NCI-H510A (cell line): ENCODE measurements at regions not wholly inside any gene's neighbourhood (a gene's known extent, or its start where the extent isn't known, plus 50 kb on each side); places are given as distances from the start of the nearest gene placed in this dataset.

ENCODE experiments used
- DNase-seq: peaks from one replicate; lab custom pipeline; 2025; lab: John Stamatoyannopoulos, UW

DNA sequence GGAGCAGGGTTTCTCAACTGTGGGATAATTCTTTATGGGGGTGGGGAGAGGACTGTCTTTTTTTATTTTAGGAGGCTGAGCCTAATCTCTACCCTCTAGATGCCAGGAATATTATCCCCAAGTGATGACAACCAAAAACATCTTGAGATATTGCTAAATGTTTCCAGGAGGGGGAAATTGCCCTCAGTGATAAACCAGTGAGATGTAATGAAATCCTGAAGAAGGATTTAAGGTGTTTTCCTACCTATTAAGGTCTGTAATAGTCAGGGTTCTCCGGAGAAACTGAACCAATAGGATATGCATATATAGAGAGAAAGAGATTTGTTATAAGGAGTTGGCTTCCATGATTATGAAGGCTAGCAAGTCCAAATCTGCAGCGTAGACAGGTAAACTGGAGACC lies 208.3 kb upstream of the MIR17HG start:
- no peak for DNase-seq

DNA sequence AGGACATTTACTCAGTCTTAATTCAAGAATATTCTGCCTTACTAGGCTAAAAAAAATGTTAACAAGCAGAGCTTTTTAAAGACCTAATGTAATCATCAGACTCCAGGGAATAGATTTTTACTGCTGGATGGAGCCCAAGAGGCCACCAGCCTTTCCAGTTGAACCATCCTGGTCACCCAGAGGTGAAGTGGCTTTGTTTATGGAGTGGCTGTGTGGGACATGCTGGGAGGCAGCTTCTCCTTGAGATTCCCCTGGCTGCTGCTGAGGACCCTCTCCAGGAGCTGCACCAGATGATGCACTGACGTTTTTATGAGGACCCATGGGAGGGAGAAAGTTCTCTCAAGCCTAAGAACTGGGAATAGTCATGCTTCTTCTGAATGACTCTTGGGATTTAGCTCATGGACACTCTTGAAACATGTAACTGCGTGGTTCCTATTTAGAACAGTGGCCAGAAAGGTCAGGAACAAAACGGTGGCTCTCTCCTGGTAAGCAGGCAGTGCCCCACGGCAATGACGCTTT lies 205.9 kb upstream of the MIR17HG start:
- no peak for DNase-seq

DNA sequence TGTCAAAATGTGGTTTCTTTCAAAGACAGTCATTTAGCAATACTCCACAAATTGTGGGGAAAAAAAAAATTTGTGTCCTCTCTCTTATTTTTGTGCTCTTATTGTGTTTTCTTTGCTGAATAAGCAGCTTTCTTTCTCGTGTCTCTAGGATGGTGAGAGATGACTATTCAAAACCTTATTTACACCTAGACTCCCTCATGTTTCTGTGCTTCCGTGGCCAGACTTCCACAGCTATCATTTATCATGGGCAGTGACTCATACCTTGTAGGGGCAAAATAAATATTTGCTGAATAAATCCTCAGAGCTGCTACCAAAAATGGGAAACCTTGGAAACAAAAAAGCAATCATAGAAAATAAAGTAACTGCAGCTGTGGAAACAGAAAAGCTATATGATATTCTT lies 204.9 kb upstream of the MIR17HG start:
- no peak for DNase-seq

DNA sequence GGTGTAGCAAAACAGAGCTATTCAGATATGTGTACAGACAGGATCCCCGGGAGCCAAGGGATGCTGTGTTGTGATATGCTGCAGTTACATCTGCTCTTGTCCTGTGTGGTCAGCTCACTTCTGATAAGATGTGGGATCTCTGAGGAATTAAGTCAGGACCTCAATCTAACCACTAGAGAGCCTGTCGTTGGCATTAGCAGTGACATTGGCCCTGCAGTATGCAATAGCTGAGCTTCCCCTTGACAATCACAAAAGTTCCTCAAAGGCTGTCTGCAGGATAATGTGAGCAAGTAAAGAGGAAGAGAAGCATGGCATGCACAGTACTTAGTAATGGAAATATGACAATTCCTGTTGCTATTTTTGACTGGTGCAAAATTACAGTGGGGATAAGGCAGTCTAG lies 203.4 kb upstream of the MIR17HG start:
- no peak for DNase-seq

DNA sequence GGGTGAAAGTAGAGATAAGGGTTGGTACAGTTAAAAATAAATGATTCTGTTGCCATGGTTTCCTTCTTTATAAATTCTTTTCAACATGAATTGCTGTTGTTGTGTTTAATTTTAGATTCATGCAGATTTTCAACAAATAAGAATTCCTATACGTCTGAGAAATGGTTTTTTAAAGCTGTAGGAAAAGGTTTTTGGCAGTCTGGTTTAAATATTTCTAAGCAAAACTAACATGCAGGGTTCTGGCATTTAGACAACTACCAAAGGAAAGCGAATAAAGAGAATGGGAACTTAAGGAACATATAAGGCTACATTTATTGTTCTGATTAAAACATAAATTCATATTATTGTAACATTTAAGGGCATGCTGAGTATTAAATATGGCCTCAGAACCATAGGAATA lies 203.0 kb upstream of the MIR17HG start:
- DNase-seq, result no peak

DNA sequence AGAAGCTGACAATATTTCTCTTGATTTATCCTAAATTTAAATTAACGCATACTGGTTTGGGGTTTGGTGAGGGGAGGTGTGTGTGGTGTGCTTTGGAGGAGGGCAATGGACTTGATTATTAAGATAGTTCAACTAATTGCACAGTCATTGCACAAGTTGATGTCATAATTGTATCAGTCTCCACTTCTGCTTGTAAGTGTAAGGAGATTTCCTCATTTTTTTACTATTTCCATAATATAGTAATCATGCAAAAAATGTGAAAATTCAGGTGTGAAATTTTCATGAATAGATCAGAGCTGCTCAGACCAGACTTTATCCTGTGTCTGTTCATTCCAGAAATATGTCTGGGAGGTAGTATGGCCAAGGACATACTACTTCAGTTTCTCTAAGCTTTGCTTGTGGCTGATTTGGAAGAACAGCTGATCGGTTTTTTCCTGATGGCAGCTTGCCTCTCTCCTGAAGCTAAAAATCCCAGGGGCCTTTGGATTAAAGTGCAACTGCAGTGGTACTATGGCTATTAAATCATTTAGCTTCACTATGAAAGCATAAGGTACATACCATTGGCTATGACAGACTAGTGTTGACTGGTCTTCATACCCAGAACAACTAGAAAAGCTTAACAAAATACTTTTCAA lies 201.8 kb upstream of the MIR17HG start:
- no peak for DNase-seq

DNA sequence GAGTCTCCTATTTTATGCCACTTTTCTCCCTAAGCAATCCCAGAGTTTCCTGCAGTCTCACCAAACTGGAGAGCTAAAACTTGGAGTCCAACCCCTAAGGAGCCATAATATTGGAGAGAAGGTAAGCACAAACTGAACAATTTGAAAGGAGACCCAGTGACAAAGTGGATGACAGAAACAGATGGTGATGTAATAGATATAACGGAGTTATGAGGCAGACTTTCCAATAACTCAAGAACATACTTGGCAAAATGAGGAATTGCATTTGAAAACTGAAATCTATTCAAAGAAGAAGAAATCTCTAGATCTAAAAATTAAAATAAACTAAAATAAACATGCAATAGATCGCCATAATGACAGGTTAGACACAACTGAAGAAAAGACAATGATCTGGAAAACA lies 200.9 kb upstream of the MIR17HG start:
- DNase-seq, result no peak

DNA sequence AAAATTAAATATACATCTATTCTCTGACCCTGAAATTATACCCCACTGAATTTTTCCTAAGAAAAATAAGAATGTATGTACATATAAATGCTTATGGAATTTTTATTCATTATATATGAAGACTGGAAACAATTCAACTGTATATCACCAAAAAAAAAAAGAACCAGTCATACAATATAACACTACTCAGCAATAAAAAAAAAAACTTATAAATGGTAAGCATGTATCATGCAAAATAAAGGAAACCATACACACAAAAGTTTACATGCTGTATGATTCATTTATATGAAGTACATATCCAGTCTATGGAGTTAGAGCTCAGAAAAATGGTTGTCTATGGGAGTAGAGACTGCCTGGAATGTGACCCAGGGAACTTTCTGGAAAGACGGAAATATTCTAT lies 199.4 kb upstream of the MIR17HG start:
- no peak for DNase-seq

DNA sequence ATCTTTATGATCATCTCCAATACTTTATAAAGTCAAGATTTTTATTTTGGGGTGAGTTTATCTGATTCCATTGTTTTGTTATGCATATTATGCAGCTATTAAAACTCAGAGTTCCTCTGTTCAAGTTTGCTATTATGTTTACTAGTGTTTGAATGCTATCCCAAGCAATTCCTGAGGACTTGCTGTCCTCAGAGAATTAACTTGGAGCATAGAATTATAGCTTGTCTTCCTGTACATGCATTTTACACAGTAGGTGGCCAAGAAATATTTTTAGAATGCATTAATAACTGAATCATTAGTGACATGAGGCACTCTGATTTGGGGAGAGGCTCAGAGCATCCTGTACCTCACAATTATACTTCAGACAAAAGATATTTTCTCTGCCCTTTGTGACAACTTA lies 195.6 kb upstream of the MIR17HG start:
- no peak for DNase-seq

DNA sequence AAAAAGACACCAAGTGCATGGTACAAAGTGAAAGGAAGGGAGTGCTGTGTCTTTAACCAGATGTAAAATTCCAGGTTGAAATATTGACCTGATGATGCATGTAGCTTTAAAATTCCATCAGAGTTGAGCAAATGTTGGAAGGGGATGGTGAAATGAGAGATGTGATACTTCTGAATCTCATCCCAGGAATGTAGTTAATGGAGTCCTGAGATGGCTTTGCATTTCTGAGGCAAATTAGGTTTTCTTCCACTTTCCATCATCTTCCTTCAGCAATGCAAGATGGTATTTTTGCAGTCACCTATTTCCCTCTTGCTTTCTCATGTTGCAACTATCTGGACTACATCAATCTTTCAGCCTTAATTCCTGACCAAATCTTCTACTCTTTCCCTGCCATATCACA lies 194.1 kb upstream of the MIR17HG start:
- DNase-seq, result no peak

DNA sequence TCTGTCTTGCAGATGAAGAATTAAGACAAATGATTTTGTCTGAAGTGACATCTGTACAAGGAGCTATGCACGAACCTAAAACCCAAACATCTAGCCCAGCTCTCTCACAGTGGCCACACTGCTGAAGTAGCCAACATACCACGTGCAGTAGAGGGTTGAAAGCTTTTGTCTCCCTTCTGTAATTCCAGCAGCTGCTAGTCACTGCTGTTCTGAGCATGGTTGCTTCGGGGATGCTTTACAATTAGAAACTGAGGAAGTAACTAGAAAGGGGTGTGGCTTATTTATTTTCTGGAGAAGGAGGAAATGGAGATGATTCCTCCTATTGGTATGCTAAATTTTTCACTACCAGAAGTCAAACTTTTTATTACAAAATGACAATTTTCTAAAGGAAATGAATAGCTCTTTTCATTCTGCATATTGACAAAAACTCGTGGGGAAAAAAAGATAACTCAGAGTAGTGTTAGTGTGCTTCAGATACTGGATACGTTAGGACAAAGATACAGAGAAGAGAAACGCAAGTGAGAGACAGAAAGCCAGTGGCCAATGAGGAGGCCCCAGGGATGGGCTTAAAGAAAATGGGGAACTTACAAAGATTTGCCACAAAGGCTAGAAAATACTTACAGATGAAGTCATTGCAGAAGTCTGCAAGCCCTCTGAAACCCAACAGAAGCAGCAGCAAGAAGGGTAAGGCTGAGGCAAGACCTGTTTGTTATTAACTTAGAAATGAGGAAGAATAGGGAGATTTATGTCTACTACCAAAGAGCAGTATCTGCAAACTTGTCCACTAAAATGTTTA lies 192.7 kb upstream of the MIR17HG start:
- no peak for DNase-seq

DNA sequence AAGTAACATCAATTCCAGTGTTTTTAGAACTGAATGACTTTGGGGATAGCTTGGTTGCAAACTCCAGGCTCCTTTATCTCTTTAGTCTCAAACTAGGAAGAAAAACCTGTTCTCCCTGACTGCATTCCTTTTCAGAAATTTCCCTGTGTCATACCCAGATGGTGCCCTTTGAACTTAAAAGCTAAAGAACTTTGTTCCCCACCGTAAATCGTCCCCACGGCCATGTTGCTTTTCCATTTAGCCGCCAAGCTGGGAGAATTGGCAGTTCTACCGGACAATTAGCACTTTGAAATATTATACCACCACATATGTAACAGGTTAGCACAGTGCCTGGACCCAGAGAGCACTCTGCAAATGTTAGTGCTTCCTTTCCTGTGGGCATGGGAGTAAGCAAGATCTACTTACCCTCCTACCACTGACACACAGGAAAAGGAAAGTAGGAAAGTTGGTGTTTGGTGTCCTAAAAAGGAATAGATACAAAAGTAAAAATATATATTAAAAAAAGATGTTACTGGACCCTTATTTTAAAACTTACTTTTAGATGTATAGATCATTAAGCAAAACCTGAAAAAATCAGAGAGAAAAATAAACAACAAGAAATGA lies 191.9 kb upstream of the MIR17HG start:
- no peak for DNase-seq

DNA sequence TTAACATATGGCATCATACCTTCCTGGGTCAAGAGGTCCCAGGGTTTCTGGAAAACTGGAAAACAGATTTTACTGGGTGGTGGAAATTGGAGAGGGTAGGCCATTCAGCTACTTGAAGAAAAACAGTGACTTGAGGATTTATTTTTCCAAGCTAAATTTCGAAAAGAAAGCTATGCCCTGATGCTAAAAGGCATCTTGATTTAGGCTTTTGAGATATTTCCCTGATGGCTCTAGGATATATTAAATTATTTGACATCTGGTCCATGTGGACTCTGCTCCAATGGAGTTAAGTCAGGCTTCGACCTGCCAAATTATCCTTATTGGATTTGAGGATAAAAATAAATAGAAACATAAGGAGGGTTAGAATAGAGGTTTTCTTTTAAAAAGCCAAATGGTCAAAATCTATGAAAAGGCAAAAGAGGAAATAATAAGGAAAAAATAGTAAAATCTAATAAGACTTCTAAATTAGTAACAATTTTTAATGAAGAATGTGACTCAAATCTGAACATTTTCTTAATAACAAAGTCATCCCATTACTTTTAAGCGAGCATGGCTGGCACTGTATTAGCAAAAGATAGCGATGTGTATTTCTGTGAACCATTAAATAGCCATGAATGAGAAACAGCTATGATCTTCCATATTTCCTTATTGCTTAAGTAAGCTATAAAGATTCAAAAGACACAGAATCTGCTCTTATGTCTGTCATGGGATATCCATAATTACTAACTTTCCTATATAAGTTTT lies 190.0 kb upstream of the MIR17HG start:
- DNase-seq, result no peak

DNA sequence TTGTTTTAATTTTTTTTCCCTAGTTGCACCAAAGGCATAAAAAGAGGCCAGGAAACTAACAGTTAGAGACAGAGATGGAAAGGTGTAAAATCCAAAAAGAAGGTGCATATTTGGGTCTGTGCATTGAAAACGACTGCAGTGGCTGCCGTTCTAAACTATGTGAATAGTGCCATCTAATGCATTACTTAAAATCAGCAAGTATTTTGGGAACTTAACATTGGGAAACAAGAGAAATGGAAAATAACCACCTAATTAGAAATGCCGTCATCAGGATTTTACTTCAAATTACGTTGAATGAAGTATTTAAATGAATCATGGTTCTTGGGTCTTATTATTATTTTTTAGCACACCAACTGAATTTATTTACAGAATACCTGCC lies 189.5 kb upstream of the MIR17HG start:
- no peak for DNase-seq

DNA sequence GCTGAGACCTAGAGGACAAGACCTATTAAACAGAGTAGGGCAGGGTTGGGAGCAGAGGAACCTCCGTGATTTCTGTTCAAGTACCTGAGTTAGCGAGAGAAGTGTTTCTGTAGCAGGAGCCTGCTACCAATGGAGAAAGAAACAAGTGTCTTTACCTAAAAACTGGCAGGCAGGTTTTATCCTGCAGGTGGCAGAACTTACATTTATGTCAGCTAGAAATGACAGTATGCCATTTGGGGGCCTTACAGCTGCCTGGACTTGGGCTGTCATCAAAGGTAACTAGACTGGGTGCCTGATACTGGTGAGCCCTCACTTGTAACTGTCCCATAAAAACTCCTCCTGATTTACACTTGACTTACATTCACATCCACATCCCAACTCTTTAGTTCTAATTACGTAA lies 185.3 kb upstream of the MIR17HG start:
- DNase-seq, result no peak

DNA sequence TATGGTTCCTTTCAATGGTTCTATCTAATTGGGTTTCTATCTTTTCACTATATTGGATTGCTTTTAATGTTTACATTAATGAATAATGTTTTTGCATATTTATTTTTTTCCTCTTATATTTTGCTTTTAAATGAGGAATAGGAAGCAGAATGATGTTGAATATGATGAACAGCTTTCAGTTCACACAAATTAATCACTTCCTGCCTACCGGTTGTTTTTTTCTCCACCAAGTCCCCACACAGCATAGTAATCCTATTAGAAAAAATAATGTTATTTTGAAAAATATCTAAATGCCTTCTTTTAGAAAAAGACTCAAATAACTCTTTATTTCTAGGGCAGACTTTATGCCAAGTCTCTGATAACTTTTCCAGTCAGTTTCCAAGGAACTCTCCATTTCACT lies 184.9 kb upstream of the MIR17HG start:
- no peak for DNase-seq

DNA sequence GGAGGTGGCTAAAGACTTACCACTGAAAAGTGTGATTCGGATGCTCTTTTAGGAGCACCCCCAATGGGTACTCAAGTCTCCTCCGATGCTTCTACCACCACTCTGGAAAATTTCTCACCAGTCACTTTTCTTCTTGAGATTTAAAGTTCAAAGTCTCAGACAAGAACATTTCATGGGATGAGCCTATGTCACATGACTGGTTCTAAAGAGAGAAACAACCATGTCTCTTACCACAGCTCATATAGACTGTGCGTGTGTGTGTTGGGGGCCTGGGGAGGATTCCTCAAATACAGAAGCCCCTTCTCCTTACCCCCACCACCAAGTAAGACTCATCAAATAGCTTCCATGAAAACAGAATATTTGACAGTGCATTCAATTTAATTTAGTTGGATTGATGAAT lies 181.7 kb upstream of the MIR17HG start:
- DNase-seq, result no peak

DNA sequence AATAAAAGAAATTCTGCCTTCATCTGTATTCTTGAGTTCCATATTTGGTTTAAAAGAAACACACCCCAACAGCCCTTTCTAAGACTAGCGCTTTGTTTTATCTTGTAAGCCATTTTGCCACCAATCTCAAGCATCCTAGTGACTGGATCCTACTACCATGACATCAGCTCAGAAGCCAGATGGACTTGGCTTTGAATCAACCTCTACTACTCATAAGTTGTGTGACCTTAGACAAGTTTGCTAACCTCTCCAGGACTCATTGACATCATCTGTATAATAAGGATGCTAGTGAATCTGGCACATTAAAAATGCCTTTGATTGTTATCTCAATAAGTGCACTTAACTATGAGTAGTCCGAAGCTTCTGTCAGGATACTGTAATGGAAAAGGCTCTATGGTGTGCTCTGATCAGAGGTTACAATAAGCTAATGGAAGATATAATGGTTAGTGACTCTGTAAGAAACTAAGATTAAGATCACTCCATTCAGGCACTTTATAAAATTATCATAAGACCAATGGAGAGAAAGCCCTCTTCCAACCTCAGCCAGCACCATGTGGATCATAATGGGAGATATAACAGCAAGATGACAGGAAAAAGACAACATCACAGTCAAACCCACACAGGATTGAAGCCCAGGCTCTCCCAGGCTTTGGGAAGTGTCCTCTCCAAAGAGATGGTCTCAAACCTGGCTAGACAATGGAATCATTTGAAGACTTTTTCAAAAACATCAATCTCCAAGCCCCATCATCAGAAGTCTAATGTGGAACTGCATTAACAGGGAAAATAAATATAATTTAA lies 180.6 kb upstream of the MIR17HG start:
- no peak for DNase-seq

DNA sequence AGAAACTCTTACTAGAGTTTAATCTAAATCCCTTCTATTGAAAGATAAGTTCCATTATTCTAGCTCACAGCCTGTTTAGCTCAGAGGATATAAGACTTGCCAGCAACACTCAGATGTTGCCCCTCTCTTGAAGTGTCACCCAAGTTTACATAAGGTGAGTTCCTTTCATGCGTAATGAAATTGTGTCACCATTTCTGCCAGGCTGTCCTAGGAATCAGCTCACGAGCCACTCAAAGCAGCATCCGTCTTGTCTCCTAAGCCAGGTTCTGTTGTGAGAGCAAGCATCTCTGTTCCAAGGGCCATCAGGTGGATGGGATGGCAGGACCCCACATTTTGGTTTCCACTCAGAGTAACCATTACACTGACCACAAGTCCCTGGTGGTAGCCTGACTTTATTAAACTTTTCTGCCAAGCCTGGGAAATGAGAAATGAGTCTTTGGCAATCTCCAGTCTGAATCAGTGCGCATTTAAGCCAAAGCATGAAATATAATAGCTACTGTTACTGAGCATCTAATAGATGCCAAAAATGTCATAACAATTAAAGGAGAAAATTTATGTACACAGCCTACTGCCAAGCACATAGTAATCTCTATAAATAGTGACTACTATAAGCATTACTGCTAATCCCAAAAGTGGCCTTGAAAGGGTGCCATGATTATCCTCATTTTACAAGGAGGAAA lies 179.6 kb upstream of the MIR17HG start:
- DNase-seq, result no peak

DNA sequence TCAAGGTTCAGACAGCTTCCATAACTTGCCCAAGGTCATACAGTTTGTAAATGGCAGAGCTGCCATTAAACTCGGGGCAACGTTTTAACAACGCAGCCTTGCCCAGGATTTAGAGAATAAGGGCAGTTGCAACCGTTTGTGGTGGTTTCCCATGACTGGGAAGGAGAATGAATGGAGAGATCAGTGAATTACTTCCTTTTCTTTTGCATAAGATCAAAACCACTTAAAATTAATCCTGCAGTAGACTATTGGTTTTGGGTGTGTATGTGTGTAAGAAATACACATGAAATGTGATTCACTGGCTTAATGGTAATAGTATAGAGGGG lies 179.1 kb upstream of the MIR17HG start:
- DNase-seq, result no peak

DNA sequence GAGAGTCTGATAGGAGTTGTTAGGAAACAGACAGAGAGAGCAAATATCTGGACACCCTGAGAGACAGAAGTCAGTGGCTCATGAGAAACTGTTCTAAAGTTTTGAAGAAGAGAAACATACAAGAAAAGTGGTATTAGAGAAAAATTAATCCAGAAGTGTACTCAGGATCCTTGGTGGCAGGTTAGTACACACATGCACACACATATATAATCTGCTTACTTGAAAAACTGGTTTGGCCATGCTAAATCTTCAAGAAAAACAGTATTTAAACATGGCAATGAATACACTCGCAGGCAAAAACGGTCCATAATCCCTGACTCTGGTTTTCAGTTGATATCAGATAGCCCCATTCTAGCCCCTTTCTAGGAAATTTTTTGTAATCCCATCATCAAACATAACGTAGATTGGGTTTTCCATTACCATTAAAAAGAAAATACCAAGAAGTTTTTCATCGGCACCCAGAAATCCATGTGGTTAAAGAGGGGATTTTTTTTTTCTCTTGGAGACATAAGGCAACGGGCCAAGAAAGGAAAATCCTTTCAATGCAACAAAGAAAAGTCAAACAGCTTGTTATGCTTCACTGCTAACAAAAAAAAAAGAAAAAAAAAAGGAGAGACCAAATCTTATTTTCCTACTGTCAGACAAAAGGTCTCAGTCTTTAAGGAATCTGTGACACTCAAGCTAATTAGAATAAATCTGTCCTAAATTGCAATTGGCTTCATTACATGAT lies 178.0 kb upstream of the MIR17HG start:
- DNase-seq, result no peak
